Kidney epithelial cell (primary cell): ENCODE measurements at regions not wholly inside any gene's neighbourhood (a gene's known extent, or its start where the extent isn't known, plus 50 kb on each side); places are given as distances from the start of the nearest gene placed in this dataset.

ENCODE experiments used
- DNase-seq: peaks from one replicate; pipeline ENCODE4 v3.0.0-alpha.2; 2010; ENCODE audit warnings: low read depth
- H3K27me3 ChIP-seq: 2 replicates; pipeline ENCODE4 v1.6.0; 2011; ENCODE audit warnings: low read length; ENCODE audit not compliant: control insufficient read depth, insufficient read depth
- H3K36me3 ChIP-seq: 2 replicates; pipeline ENCODE4 v1.5.1; 2011; ENCODE audit warnings: low read length; ENCODE audit not compliant: control insufficient read depth, insufficient read depth
- H3K4me3 ChIP-seq: 2 replicates; pipeline ENCODE4 v1.5.1; 2011; ENCODE audit warnings: low read depth, mild to moderate bottlenecking, control low read depth, low read length
- CTCF ChIP-seq: IDR thresholded peaks from 2 replicates; pipeline ENCODE4 v1.5.1; 2011; ENCODE audit warnings: mild to moderate bottlenecking, moderate library complexity, low read length, control low read depth, inconsistent platforms; ENCODE audit not compliant: insufficient read depth, poor library complexity, severe bottlenecking

- no peak overlapping the region for H3K4me3 ChIP-seq
- no peaks in the 10 kb centered on the region for H3K27me3 ChIP-seq
- no peak for TF ChIP-seq CTCF
- no peaks in the 10 kb centered on the region for H3K36me3 ChIP-seq
- no peak for DNase-seq
These were observed 419.7 kb downstream of the CD109 start for GRCh38 chr6:74115674-74116073.

DNA sequence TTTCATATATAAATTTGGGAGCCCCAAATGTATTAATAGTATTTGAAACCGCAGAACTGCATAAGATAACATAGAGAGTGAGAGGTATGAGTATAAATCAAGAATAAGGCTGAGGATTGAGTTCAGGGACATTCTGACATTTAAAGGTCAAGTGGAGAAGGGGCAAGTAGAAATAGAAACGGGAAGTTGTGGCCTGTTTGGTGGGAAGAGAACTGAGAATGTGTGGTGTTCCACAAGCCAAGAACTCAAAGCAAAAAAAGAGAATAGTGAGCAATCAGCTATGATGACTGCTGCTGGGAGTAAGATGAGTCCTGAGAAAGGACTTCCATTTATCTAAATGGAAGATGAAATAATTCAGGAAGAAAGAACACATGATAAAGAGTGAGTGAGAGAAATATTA, 418.4 kb downstream of the CD109 start:
- no peaks in the 10 kb centered on the region for H3K36me3 ChIP-seq
- DNase-seq, result no peak
- H3K27me3 ChIP-seq, result no peaks in the 10 kb centered on the region
- H3K4me3 ChIP-seq, result no peak overlapping the region
- TF ChIP-seq CTCF, result no peak

GRCh38 chr6:74113901-74114300, 417.9 kb downstream of the CD109 start:
- no peak overlapping the region for H3K4me3 ChIP-seq
- H3K27me3 ChIP-seq, result no peaks in the 10 kb centered on the region
- no peak for TF ChIP-seq CTCF
- no peaks in the 10 kb centered on the region for H3K36me3 ChIP-seq
- DNase-seq, result no peak

GRCh38 chr6:74103417-74103816, 407.4 kb downstream of the CD109 start:
- H3K27me3 ChIP-seq, result no peaks in the 10 kb centered on the region
- no peak for TF ChIP-seq CTCF
- H3K36me3 ChIP-seq, result no peaks in the 10 kb centered on the region
- H3K4me3 ChIP-seq, result no peak overlapping the region
- no peak for DNase-seq

DNA sequence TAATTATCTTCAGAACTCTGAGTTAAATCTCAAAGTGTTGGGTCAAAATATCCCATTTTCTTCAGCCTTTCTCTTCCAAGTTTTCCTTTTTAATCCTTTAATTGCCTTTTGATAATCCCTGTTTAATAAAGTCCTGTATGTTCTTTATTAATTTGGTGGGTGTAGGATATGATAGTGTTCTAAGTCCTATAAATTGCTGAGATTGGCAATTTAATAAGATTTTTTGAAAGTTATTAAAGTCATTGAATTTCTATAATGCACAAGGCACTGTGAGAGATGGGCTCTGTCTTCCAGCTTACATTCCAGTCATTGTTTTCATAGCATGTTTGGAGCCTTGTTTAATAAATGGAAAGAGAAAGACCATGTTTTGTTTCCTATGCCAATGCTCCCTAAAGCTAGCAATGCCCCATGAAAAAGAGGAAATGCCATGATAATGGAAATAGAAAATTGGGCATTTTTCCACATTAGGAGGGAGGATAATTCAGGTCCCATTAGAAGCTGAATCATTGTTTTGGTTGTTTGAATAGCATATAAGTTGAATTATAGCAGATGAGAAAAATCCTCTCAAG, 404.8 kb downstream of the CD109 start:
- no peak for TF ChIP-seq CTCF
- H3K36me3 ChIP-seq, result no peaks in the 10 kb centered on the region
- H3K27me3 ChIP-seq, result no peaks in the 10 kb centered on the region
- no peak overlapping the region for H3K4me3 ChIP-seq
- no peak for DNase-seq

DNA sequence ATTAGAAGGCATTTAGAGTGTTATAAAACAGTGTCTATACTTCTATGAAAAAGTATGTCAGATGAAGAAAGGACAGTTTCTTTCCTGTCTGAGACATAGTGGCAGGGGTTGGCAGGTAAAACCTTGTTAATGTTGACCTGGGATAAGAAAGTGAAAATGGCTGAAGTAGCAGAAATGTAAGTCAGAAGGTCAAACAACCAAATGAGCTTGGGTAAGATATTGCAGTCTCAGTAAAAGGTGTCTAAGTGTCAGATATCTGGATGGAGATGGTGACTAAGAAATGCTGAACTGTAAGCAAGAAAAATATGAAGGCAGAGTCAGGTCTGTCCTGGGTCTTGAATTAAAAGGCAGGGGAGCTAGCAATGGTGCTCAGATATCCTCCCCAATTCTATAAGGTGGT, 400.3 kb downstream of the CD109 start:
- Histone ChIP-seq H3K4me3 (no peak overlapping the region), H3K36me3 (no peaks in the 10 kb centered on the region), H3K27me3 (no peaks in the 10 kb centered on the region)
- no peak for DNase-seq
- TF ChIP-seq CTCF, result no peak
